Activated CD8-positive, alpha-beta memory T cell treated with anti-CD3 and anti-CD28 coated beads for 24 hours (primary cell): ENCODE measurements at regions not wholly inside any gene's neighbourhood (a gene's known extent, or its start where the extent isn't known, plus 50 kb on each side); places are given as distances from the start of the nearest gene placed in this dataset.

Experiments
- DNase-seq: peaks from one replicate; pipeline ENCODE4 v3.0.0-alpha.2; 2020

- DNase-seq = no peak
Measured at GRCh38 chr2:64859312-64860212, 129.6 kb upstream of the SLC1A4 start.

- DNase-seq = no peak
Measured at GRCh38 chr2:64860276-64860885, 128.8 kb upstream of the SLC1A4 start.

DNA sequence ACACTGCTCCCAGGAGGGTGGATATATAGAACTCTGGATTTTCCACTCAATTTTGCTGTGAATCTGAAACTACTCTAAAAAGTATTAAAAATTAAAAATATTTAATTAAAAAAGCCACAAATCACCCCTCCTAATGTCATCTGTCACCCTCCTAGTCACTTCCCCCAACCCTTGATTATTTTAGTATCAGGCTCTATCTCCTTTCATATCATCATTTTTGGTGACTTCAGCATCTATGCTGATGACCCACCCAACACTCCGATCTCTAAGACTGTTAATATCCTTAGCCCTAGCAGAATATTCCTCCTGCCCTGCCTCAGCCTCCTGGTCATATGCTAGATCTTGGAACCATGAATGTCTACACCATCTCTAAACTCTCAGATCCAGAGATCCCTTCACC is 128.3 kb upstream of the SLC1A4 start:
- no peak for DNase-seq

GRCh38 chr2:64861452-64862397 is 127.5 kb upstream of the SLC1A4 start:
- DNase-seq = no peak

GRCh38 chr2:64862623-64863022 is 126.6 kb upstream of the SLC1A4 start:
- DNase-seq = no peak

GRCh38 chr2:64863097-64863820 is 125.9 kb upstream of the SLC1A4 start:
- no peak for DNase-seq

GRCh38 chr2:64865073-64865830 is 123.9 kb upstream of the SLC1A4 start:
- peak; percentile 85 for DNase-seq

- DNase-seq = no peak
Measured at GRCh38 chr2:64865831-64866345, 123.3 kb upstream of the SLC1A4 start.

- DNase-seq = no peak
Measured at GRCh38 chr2:64866797-64867196, 122.4 kb upstream of the SLC1A4 start.

- DNase-seq = no peak
Measured at GRCh38 chr2:64867253-64867996, 121.8 kb upstream of the SLC1A4 start.

- DNase-seq = no peak
Measured at GRCh38 chr2:64869126-64869525, 120.1 kb upstream of the SLC1A4 start.

- peak; percentile 95 for DNase-seq
Measured at GRCh38 chr2:64873472-64873924, 115.7 kb upstream of the SLC1A4 start.

- DNase-seq = no peak
Measured at GRCh38 chr2:64874593-64874992, 114.6 kb upstream of the SLC1A4 start.

GRCh38 chr2:64875368-64875767 is 113.8 kb upstream of the SLC1A4 start:
- DNase-seq = no peak

DNA sequence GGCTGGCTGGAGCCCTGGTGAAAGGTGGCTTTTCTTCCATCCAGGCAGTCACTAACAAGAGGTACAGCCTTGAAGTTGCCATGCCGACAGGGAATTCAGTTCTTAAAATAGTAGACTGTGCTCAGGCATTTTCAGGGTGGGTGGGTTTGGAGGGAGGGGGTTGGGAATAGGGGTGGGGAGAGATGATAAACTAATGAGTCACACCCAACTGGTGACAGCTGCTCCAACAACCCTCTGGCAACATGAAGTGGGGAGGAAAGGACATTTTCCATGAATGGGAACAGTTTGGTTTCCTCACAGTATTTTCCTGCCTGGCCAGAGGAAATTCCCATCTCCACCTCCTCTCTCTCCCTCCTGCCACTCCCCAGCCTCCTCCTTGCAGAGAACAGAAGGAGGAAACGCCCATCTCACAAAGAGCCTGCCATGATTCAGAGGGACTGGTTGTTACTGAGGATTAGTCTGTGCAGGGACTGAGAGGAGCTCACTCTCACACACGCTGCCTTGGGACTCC is 113.0 kb upstream of the SLC1A4 start:
- no peak for DNase-seq

GRCh38 chr2:64879745-64880144 is 109.5 kb upstream of the SLC1A4 start:
- DNase-seq = no peak

GRCh38 chr2:64880193-64880951 is 108.8 kb upstream of the SLC1A4 start:
- no peak for DNase-seq

DNA sequence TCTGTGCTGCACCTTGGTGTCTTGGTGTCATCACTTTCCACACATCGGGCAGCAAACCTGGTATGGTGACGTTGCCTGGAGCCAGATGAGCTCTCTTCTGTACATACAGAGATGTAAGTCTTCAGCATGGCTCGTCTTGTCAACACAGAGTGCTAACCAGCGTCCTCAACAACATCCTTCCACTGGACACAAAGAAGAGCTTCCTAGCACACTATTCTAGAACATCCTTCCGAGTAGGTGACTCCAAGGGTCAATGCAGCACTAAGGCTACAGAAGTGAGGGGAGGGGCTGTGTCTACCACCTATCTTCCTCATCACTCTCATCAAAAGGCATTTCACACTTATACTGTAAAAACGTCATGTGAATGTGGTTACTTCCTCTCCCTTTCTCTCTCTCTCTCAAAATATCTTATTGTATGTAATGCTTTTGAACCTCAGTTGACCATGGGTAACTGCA is 108.1 kb upstream of the SLC1A4 start:
- DNase-seq = no peak

DNA sequence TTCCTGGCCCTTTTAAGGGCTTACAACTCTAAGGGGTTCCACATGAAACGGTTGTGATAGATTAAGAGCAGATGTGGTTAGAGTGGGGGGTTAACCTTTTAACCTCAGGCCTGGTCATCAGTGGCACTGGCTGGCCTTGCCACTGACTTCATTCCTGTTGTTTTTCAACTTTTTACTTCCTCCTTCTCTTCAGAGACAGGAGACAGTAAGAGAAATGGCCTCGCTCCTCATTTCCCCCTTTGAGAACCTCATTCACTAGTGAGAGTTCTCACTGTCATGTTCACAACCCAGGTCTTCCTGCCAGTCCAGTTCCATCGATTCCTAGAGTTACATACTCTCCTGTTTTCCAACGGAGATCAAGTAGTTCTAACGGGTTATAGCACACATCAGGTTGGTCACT is 101.6 kb upstream of the SLC1A4 start:
- no peak for DNase-seq
